Caco-2 (cell line): ENCODE measurements at regions not wholly inside any gene's neighbourhood (a gene's known extent, or its start where the extent isn't known, plus 50 kb on each side); places are given as distances from the start of the nearest gene placed in this dataset.

ENCODE experiments used
- BruUV-seq: library from RNA; stranded (reverse); fragments of 400-500 nt; replicated peaks from 2 replicates; lab custom pipeline; 2021; lab: Mats Ljungman, UMichigan
- CTCF ChIA-PET: fragments of 300-600 bp; sonication (Branson Sonifier 250); formaldehyde crosslinking; loops from one replicate; lab custom pipeline; 2022; ENCODE audit warnings: antibody characterized with exemption; lab: Charles Lee
- POLR2A ChIA-PET: fragments of 300-600 bp; sonication (Branson Sonifier 250); formaldehyde crosslinking; loops from one replicate; lab custom pipeline; 2022; ENCODE audit warnings: antibody characterized with exemption; lab: Charles Lee
- DNase-seq, 2 experiments: peaks; one replicate each; pipeline versions ENCODE4 v3.0.0 to v3.0.0-alpha.2; 2020 to 2022
- H3K27me3 ChIP-seq: replicated peaks from 2 replicates; pipeline ENCODE4 v1.6.0; 2011; ENCODE audit warnings: low read length; ENCODE audit not compliant: control insufficient read depth, insufficient read depth
- H3K36me3 ChIP-seq: 2 replicates; pipeline ENCODE4 v1.5.1; 2011; ENCODE audit warnings: low read length; ENCODE audit not compliant: control insufficient read depth, insufficient read depth
- H3K4me1 ChIP-seq: fragments of 250-450 bp; sonication (Bioruptor Pico); 2 replicates; pipeline ENCODE4 v1.5.1; 2020; ENCODE audit warnings: mild to moderate bottlenecking
- H3K4me3 ChIP-seq: 2 replicates; pipeline ENCODE4 v1.5.1; 2011; ENCODE audit warnings: low read depth, mild to moderate bottlenecking, control low read depth, low read length
- H3K9me3 ChIP-seq: fragments of 250-450 bp; sonication (Bioruptor Pico); 2 replicates; pipeline ENCODE4 v1.5.1; 2020; ENCODE audit warnings: mild to moderate bottlenecking, moderate library complexity
- H3K27ac Mint-ChIP-seq: one replicate; pipeline ENCODE4 v1.8.0; 2022; ENCODE audit warnings: mixed read lengths; ENCODE audit not compliant: unreplicated experiment
- H3K27me3 Mint-ChIP-seq: one replicate; pipeline ENCODE4 v1.8.0; 2022; ENCODE audit warnings: mixed read lengths; ENCODE audit not compliant: insufficient read depth, unreplicated experiment
- H3K36me3 Mint-ChIP-seq: one replicate; pipeline ENCODE4 v1.8.0; 2022; ENCODE audit warnings: mild to moderate bottlenecking, mixed read lengths; ENCODE audit not compliant: insufficient read depth, unreplicated experiment
- H3K4me1 Mint-ChIP-seq: one replicate; pipeline ENCODE4 v1.8.0; 2022; ENCODE audit warnings: low read depth, mixed read lengths; ENCODE audit not compliant: unreplicated experiment
- H3K4me3 Mint-ChIP-seq: one replicate; pipeline ENCODE4 v1.8.0; 2022; ENCODE audit warnings: mild to moderate bottlenecking, moderate library complexity, mixed read lengths; ENCODE audit not compliant: unreplicated experiment
- H3K9me3 Mint-ChIP-seq: one replicate; pipeline ENCODE4 v1.8.0; 2022; ENCODE audit warnings: mixed read lengths; ENCODE audit not compliant: unreplicated experiment
- intact Hi-C: fragments of 100-400 bp; cut with micrococcal nuclease; formaldehyde crosslinking; loops from one replicate; pipeline ENCODE4 v1.10.0; 2022; ENCODE audit not compliant: unreplicated experiment
- TF ChIP-seq, protein P1 (sequence below), 2 experiments: fragments of 200-600 bp in 1 of 2; IDR thresholded peaks; 1 replicate in 1 of 2; 2 replicates in 1 of 2; pipeline versions ENCODE4 v1.5.1 to v1.8.0; 2011 to 2022; ENCODE audit warnings: antibody characterized with exemption in 1 of 2, control low read depth in 1 of 2, inconsistent platforms in 1 of 2, low read depth in 1 of 2, low read length in 1 of 2, mild to moderate bottlenecking in 1 of 2, moderate library complexity in 1 of 2; ENCODE audit not compliant: insufficient read depth in 1 of 2, severe bottlenecking in 1 of 2, unreplicated experiment in 1 of 2

GRCh38 chr5:66299463-66299862 is 155.4 kb downstream of the SREK1 start:
- H3K4me1 ChIP-seq, result no peaks in the 10 kb centered on the region
- no TSS peak for BruUV-seq
- Mint-ChIP-seq H3K9me3 (no peaks in the 10 kb centered on the region), H3K4me1 (peaks cover 6% of the 10 kb centered on the region), H3K36me3 (no peaks in the 10 kb centered on the region), H3K4me3 (no peak overlapping the region), H3K27ac (no peak overlapping the region), H3K27me3 (peaks cover 23% of the 10 kb centered on the region)
- no peaks in the 10 kb centered on the region for H3K9me3 ChIP-seq
- no peaks in the 10 kb centered on the region; the same call in 1 of the 2 replicates for H3K27me3 ChIP-seq
- DNase-seq, result no peak
- intact Hi-C loops, result no loop called here
- H3K36me3 ChIP-seq, result no peaks in the 10 kb centered on the region
- H3K4me3 ChIP-seq, result no peak overlapping the region
- ChIA-PET POLR2A (no interaction called here), CTCF (no interaction called here)
- TF ChIP-seq, protein P1, sequence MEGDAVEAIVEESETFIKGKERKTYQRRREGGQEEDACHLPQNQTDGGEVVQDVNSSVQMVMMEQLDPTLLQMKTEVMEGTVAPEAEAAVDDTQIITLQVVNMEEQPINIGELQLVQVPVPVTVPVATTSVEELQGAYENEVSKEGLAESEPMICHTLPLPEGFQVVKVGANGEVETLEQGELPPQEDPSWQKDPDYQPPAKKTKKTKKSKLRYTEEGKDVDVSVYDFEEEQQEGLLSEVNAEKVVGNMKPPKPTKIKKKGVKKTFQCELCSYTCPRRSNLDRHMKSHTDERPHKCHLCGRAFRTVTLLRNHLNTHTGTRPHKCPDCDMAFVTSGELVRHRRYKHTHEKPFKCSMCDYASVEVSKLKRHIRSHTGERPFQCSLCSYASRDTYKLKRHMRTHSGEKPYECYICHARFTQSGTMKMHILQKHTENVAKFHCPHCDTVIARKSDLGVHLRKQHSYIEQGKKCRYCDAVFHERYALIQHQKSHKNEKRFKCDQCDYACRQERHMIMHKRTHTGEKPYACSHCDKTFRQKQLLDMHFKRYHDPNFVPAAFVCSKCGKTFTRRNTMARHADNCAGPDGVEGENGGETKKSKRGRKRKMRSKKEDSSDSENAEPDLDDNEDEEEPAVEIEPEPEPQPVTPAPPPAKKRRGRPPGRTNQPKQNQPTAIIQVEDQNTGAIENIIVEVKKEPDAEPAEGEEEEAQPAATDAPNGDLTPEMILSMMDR (IDR thresholded peaks at IDR 0.05; ENCODE audit: insufficient read depth in 1 of 2, low read depth in 1 of 2, low read length in 1 of 2, severe bottlenecking in 1 of 2, unreplicated experiment in 1 of 2), result no peak

DNA sequence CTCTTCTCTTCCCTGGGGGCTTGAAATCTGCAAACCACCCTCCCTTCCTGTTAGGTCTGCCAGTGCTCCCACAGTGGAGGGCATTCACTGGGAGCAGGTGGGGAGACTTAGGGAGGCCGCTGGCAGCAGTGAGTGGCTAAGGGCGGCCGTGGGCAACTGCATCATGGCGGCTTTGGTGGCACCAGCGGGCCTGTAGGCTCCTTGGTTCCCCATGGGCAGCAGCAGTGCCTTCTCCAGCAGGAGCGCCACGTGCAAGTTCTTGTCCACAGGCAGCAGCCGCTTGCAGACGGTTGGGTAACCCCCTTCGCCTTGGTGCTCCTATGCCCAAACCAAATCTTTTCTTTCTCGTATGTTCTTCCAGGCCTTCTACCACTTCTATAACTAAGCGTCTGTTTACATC is 158.2 kb downstream of the SREK1 start:
- H3K27me3 Mint-ChIP-seq, result peaks cover 19% of the 10 kb centered on the region
- BruUV-seq, result no TSS peak
- H3K4me1 ChIP-seq, result no peaks in the 10 kb centered on the region
- ChIA-PET POLR2A (no interaction called here), CTCF (no interaction called here)
- H3K9me3 ChIP-seq, result no peaks in the 10 kb centered on the region
- no peak overlapping the region for H3K4me3 ChIP-seq
- no peaks in the 10 kb centered on the region; the same call in 1 of the 2 replicates for H3K27me3 ChIP-seq
- H3K4me3 Mint-ChIP-seq, result no peak overlapping the region
- intact Hi-C loops, result no loop called here
- no peak overlapping the region for H3K27ac Mint-ChIP-seq
- H3K36me3 Mint-ChIP-seq, result no peaks in the 10 kb centered on the region
- no peaks in the 10 kb centered on the region for H3K4me1 Mint-ChIP-seq
- no peaks in the 10 kb centered on the region for H3K36me3 ChIP-seq
- TF ChIP-seq, protein P1 (IDR thresholded peaks at IDR 0.05; ENCODE audit: insufficient read depth in 1 of 2, low read depth in 1 of 2, low read length in 1 of 2, severe bottlenecking in 1 of 2, unreplicated experiment in 1 of 2), result no peak
- no peaks in the 10 kb centered on the region for H3K9me3 Mint-ChIP-seq
- no peak for DNase-seq

DNA sequence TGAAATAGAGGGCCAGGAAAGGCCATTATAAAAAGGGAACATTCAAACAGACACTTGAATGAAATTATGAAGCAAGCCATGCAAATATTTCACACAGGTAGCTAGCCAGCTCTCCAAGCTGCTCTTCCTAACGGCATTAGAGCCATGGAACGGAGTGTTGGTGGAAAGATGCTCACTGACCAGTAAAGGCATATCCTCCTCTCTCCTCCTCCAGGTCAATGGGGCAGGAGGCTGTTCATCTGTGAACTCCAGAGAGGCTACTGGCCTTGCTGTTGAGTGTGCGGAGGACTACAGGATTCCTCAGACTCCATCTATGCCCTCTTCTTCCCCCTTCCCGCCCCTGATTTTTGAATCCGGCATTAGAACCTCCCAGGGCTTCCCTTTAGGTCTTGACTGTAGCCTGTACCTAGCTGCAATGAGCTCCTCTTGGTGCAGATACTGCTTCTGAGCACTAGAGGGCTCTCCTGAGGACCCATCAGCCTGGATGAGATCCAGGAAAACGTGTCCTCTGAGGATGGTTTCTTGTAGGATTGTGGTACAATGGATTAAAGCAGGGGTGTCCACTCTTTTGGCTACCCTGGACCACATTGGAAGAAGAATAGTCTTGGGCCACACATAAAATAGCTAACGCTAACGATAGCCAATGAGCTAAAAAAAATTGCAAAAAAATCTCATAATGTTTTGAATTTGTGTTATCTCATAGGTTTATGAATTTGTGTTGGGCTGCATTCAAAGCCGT is 162.2 kb downstream of the SREK1 start:
- POLR2A ChIA-PET, result interaction anchor here (0.6 kb wide), 1 partner anchor 189 kb away, joined by 5 read pairs; no protein-coding TSS in a partner anchor

More for the DNA sequence above, 162.2 kb downstream of the SREK1 start:
- CTCF ChIA-PET, result interaction anchor here (0.5 to 1.3 kb wide), 32 partner anchors 11 to 628 kb away, joined by 3 to 34 read pairs (median 3); no protein-coding TSS in a partner anchor
- DNase-seq, result peak; percentile 56 to 64
- Mint-ChIP-seq H3K36me3 (no peaks in the 10 kb centered on the region), H3K4me1 (no peaks in the 10 kb centered on the region), H3K4me3 (no peak overlapping the region), H3K27me3 (peaks cover 14% of the 10 kb centered on the region), H3K9me3 (no peaks in the 10 kb centered on the region), H3K27ac (no peak overlapping the region)
- H3K36me3 ChIP-seq, result no peaks in the 10 kb centered on the region
- no peaks in the 10 kb centered on the region for H3K4me1 ChIP-seq
- H3K9me3 ChIP-seq, result no peaks in the 10 kb centered on the region
- TF ChIP-seq, protein P1 (IDR thresholded peaks at IDR 0.05; ENCODE audit: insufficient read depth in 1 of 2, low read depth in 1 of 2, low read length in 1 of 2, severe bottlenecking in 1 of 2, unreplicated experiment in 1 of 2), result peak; percentile 72 to 93
- intact Hi-C loops, result loop anchor here (1.0 to 5.0 kb wide), 5 partner anchors 67 to 436 kb away; partner anchors contain the start of gene MAST4
- BruUV-seq, result no TSS peak
- no peak overlapping the region for H3K4me3 ChIP-seq
- no peaks in the 10 kb centered on the region for H3K27me3 ChIP-seq
